Cardiac muscle cell (in vitro differentiated cells and primary cell): ENCODE measurements at regions not wholly inside any gene's neighbourhood (a gene's known extent, or its start where the extent isn't known, plus 50 kb on each side); places are given as distances from the start of the nearest gene placed in this dataset.

Source experiments
- DNase-seq, 2 donors: peaks; one replicate each; pipeline versions ENCODE4 v3.0.0 to v3.0.0-alpha.2; 2010 to 2017; ENCODE audit warnings: low read depth in 1 of 2, low spot score in 1 of 2
- H3K27ac ChIP-seq: fragments of 200-600 bp; sonication (generic); 2 replicates; pipeline ENCODE4 v1.5.1; 2016
- H3K27me3 ChIP-seq: fragments of 200-600 bp; sonication (generic); 2 replicates; pipeline ENCODE4 v1.6.0; 2016; ENCODE audit warnings: control low read depth
- H3K36me3 ChIP-seq: fragments of 200-600 bp; sonication (generic); 2 replicates; pipeline ENCODE4 v1.5.1; 2016; ENCODE audit warnings: control low read depth
- H3K4me1 ChIP-seq: fragments of 200-600 bp; sonication (generic); 2 replicates; pipeline ENCODE4 v1.8.1; 2017; ENCODE audit warnings: low read depth, mild to moderate bottlenecking, mixed run types
- H3K4me3 ChIP-seq: fragments of 200-600 bp; sonication (generic); 2 replicates; pipeline ENCODE4 v1.5.1; 2016; ENCODE audit warnings: mild to moderate bottlenecking
- H3K9me3 ChIP-seq: fragments of 200-600 bp; sonication (generic); 2 replicates; pipeline ENCODE4 v1.5.1; 2017; ENCODE audit warnings: low read depth, mild to moderate bottlenecking, control low read depth
- CTCF ChIP-seq: IDR thresholded peaks from 2 replicates; pipeline ENCODE4 v1.5.1; 2012; ENCODE audit warnings: low read depth, mild to moderate bottlenecking, low read length

DNA sequence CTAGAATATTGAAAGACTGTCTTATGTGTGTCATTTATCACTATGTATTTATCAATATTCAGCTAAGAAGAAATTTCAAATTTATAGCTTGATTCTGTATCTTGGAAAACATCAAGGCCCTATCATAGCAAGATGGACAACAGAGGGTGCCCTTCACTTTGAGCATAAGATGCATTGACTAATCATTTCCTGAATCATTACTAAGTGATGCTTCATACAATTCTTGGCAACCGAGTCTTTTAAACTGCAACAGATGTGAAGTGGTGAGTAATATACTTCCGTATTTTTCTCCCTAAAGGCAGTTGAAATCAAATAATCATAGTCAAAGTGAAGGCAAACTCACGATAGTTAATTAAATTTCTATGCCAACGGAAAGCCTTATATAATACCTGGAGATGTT is 318.6 kb upstream of the RGMB start:
- no peak overlapping the region for H3K4me3 ChIP-seq
- H3K27me3 ChIP-seq = no peaks in the 10 kb centered on the region
- TF ChIP-seq CTCF = peak; percentile 33
- no peaks in the 10 kb centered on the region for H3K4me1 ChIP-seq
- H3K9me3 ChIP-seq = no peaks in the 10 kb centered on the region
- no peak overlapping the region for H3K27ac ChIP-seq
- DNase-seq = peak in 1 of 2 donors; percentile 88
- no peaks in the 10 kb centered on the region for H3K36me3 ChIP-seq

DNA sequence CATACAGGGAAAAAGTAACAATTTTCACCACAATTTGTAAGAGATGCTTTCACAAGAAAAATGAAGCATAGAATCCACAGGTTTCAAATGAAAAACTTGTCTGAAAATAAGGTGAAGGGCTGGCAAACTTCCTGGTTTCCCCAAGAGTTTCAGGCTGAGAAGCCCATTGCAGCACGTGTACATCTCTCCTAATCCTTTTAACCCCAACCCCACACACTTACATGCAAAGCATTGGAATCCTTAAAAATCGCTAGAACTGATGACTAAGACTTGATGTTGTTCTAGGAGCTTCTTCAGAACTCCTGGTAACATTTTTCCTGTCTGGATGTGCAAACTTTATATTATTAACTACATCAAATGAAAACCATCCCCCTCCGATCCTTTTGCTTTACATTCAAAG is 317.8 kb upstream of the RGMB start:
- no peaks in the 10 kb centered on the region for H3K36me3 ChIP-seq
- no peaks in the 10 kb centered on the region for H3K27me3 ChIP-seq
- no peaks in the 10 kb centered on the region for H3K9me3 ChIP-seq
- no peak for TF ChIP-seq CTCF
- H3K4me3 ChIP-seq = no peak overlapping the region
- no peaks in the 10 kb centered on the region for H3K4me1 ChIP-seq
- DNase-seq = peak in 1 of 2 donors; percentile 27
- H3K27ac ChIP-seq = no peak overlapping the region

DNA sequence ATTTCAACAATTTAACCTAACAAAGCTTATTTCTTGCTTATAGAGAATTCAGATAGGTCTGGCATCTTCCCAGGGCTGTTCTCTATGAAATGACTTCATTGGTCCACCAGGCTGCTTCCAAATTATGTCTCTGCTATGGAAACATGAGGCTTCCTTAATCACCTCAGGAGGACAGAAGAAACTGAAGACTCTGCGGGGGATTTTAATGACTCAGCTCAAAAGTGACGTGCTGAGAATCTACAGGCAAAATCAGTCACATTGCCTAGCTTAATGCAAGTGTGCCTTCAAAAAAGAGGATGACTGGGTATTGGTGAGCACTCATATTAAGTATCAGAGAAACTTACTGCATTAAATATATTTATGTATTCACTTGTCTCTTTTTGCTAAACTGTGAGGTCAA is 315.5 kb upstream of the RGMB start:
- no peak overlapping the region for H3K27ac ChIP-seq
- H3K4me3 ChIP-seq = no peak overlapping the region
- DNase-seq = peak in 1 of 2 donors; percentile 40
- no peaks in the 10 kb centered on the region for H3K27me3 ChIP-seq
- no peaks in the 10 kb centered on the region for H3K9me3 ChIP-seq
- H3K36me3 ChIP-seq = no peaks in the 10 kb centered on the region
- no peaks in the 10 kb centered on the region for H3K4me1 ChIP-seq
- no peak for TF ChIP-seq CTCF

DNA sequence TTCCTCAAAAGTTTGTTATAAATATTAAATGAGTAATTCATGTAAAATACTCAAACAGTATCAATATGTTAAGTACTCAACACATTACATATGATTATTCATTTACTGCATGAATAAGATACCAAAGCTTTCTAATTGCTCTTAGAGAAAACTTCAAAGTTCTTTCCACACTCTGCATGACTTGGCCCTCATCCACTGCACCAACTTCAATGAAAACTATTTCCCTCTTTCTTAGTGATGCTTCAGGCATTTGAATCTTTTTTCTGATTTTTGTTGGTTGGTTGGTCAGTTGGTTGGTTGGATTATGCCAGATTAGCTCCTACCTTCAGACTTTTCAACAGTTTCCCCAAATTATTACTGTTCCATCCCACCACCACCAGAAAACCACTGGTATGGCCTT is 314.7 kb upstream of the RGMB start:
- no peak for TF ChIP-seq CTCF
- Histone ChIP-seq H3K27me3 (no peaks in the 10 kb centered on the region), H3K4me1 (no peaks in the 10 kb centered on the region), H3K36me3 (no peaks in the 10 kb centered on the region), H3K27ac (no peak overlapping the region), H3K9me3 (no peaks in the 10 kb centered on the region), H3K4me3 (no peak overlapping the region)
- DNase-seq = no peak

GRCh38 chr5:98460536-98460935 is 312.9 kb upstream of the RGMB start:
- Histone ChIP-seq H3K27ac (no peak overlapping the region), H3K9me3 (no peaks in the 10 kb centered on the region), H3K4me3 (no peak overlapping the region), H3K4me1 (no peaks in the 10 kb centered on the region), H3K27me3 (no peaks in the 10 kb centered on the region), H3K36me3 (no peaks in the 10 kb centered on the region)
- DNase-seq = no peak
- no peak for TF ChIP-seq CTCF

DNA sequence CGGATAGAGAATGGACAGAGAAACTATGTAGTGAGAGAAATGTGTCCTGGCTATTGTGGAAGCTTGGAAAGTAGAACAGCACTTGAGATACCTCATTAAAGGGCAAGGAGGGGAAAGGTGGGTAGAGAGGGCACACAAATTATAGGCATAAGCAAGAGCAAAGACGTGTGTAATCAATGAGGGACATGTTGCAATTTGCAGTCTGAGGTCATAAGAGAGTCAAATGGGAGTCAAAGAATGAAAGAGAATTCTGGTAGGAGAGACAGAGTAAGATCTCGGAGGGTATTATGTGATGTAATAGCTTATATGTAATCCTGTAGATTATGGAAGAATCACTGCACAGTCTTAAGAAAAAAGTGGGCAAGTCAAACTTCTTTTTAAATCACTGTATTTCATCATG is 312.0 kb upstream of the RGMB start:
- no peaks in the 10 kb centered on the region for H3K36me3 ChIP-seq
- TF ChIP-seq CTCF = no peak

More for the DNA sequence above, 312.0 kb upstream of the RGMB start:
- DNase-seq = no peak
- H3K27ac ChIP-seq = no peak overlapping the region
- H3K27me3 ChIP-seq = no peaks in the 10 kb centered on the region
- no peaks in the 10 kb centered on the region for H3K4me1 ChIP-seq
- H3K9me3 ChIP-seq = no peaks in the 10 kb centered on the region
- H3K4me3 ChIP-seq = no peak overlapping the region
